GM19395 (cell line): ENCODE measurements at regions not wholly inside any gene's neighbourhood (a gene's known extent, or its start where the extent isn't known, plus 50 kb on each side); places are given as distances from the start of the nearest gene placed in this dataset.
"Not testable (repeated sequence)": the region's sequence is repeated elsewhere in the genome, so short reads cannot be mapped to it uniquely, and the experiment has no call there.

Experiments used
- ATAC-seq: cut with Tn5 transposase; IDR thresholded peaks from one replicate; pipeline ENCODE4 v1.9.1; 2021; ENCODE audit warnings: mild to moderate bottlenecking, moderate library complexity; ENCODE audit not compliant: unreplicated experiment

GRCh38 chr6:56840467-56841380 lies 114.2 kb upstream of the BEND6 start:
- ATAC-seq, result no peak

- no peak for ATAC-seq
Measured at GRCh38 chr6:56839533-56840183, 115.2 kb upstream of the BEND6 start.

- no peak for ATAC-seq
Measured at GRCh38 chr6:56838965-56839364, 115.9 kb upstream of the BEND6 start.

- no peak for ATAC-seq
Measured at GRCh38 chr6:56838016-56838555, 116.8 kb upstream of the BEND6 start.

GRCh38 chr6:56837322-56837894 lies 117.5 kb upstream of the BEND6 start:
- ATAC-seq, result no peak

GRCh38 chr6:56835612-56836011 lies 119.3 kb upstream of the BEND6 start:
- no peak for ATAC-seq

GRCh38 chr6:56833873-56834272 lies 121.0 kb upstream of the BEND6 start:
- ATAC-seq, result no peak

- no peak for ATAC-seq
Measured at GRCh38 chr6:56833127-56833791, 121.6 kb upstream of the BEND6 start.

GRCh38 chr6:56832225-56832624 lies 122.7 kb upstream of the BEND6 start:
- no peak for ATAC-seq

- ATAC-seq, result no peak
Measured at GRCh38 chr6:56831334-56831733, 123.6 kb upstream of the BEND6 start.

- ATAC-seq, result no peak
Measured at GRCh38 chr6:56827908-56828649, 126.8 kb upstream of the BEND6 start.

- not testable (repeated sequence) for ATAC-seq
Measured at GRCh38 chr6:56824431-56824830, 130.5 kb upstream of the BEND6 start.

GRCh38 chr6:56821005-56821432 lies 133.9 kb upstream of the BEND6 start:
- ATAC-seq, result no peak

- ATAC-seq, result no peak
Measured at GRCh38 chr6:56820060-56820459, 134.8 kb upstream of the BEND6 start.

- no peak for ATAC-seq
Measured at GRCh38 chr6:56819604-56820003, 135.3 kb upstream of the BEND6 start.

GRCh38 chr6:56816370-56816769 lies 138.5 kb upstream of the BEND6 start:
- no peak for ATAC-seq

GRCh38 chr6:56815436-56815835 lies 139.5 kb upstream of the BEND6 start:
- no peak for ATAC-seq

GRCh38 chr6:56814802-56815201 lies 140.1 kb upstream of the BEND6 start:
- ATAC-seq, result no peak

- ATAC-seq, result no peak
Measured at GRCh38 chr6:56814308-56814707, 140.6 kb upstream of the BEND6 start.

- ATAC-seq, result not testable (repeated sequence)
Measured at GRCh38 chr6:56812851-56813250, 142.1 kb upstream of the BEND6 start.
